Spinal cord (tissue), 9 donors: ENCODE measurements at regions not wholly inside any gene's neighbourhood (a gene's known extent, or its start where the extent isn't known, plus 50 kb on each side); places are given as distances from the start of the nearest gene placed in this dataset.
"Not testable (repeated sequence)": the region's sequence is repeated elsewhere in the genome, so short reads cannot be mapped to it uniquely, and the experiment has no call there.

ENCODE experiments used
- DNase-seq, 6 donors: peaks; one replicate each; pipeline versions ENCODE4 v3.0.0 to v3.0.0-alpha.2; 2013 to 2015; ENCODE audit warnings: low spot score in 6 of 6, low read depth in 4 of 6
- H3K27ac ChIP-seq: one replicate; pipeline ENCODE4 v1.5.1; 2013; ENCODE audit warnings: low read depth, low read length, control low read depth
- H3K27me3 ChIP-seq: one replicate; pipeline ENCODE4 v1.6.1; 2013; ENCODE audit warnings: low read length; ENCODE audit not compliant: control insufficient read depth, insufficient read depth
- H3K36me3 ChIP-seq: one replicate; pipeline ENCODE4 v1.6.1; 2013; ENCODE audit warnings: low read length; ENCODE audit not compliant: control insufficient read depth, insufficient read depth
- H3K4me1 ChIP-seq: one replicate; pipeline ENCODE4 v1.6.1; 2013; ENCODE audit warnings: low read length; ENCODE audit not compliant: control insufficient read depth, insufficient read depth
- H3K4me3 ChIP-seq: one replicate; pipeline ENCODE4 v1.5.1; 2013; ENCODE audit warnings: low read depth, low read length, control low read depth
- H3K9me3 ChIP-seq: one replicate; pipeline ENCODE4 v1.6.1; 2013; ENCODE audit warnings: low read length; ENCODE audit not compliant: control insufficient read depth, insufficient read depth
- WGBS: methylation state at CpG from one replicate; pipeline ENCODE4 v1.1.5; 2013; ENCODE audit warnings: missing lambda C conversion rate; ENCODE audit not compliant: insufficient coverage; 5-methylcytosine and 5-hydroxymethylcytosine counted together
- donor health status: healthy.

DNA sequence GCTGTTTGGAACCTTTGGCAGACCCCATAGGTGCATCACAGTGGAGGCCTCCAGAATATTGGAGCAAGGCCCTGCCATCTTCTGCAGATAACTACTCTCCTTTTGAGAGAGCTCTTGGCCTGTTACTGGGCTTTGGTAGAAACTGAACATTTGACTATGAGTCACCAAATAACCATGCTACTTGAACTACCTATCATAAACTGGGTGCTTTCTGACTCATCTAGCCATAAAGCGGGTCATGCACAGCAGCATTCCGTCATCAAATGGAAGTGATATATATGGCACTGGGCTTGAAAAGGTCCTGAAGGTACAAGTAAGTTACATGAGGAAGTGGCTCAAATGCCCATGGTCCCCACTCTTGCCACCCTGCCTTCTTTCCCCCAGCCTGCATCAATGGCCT, 782.5 kb upstream of the SLITRK6 start:
- no peak for DNase-seq
- Histone ChIP-seq H3K27ac (no peak overlapping the region), H3K4me1 (no peaks in the 10 kb centered on the region), H3K27me3 (no peaks in the 10 kb centered on the region), H3K36me3 (no peaks in the 10 kb centered on the region), H3K4me3 (no peak overlapping the region), H3K9me3 (no peaks in the 10 kb centered on the region)
- no CpG with 5 or more reads among the region's 2 CpGs for WGBS

DNA sequence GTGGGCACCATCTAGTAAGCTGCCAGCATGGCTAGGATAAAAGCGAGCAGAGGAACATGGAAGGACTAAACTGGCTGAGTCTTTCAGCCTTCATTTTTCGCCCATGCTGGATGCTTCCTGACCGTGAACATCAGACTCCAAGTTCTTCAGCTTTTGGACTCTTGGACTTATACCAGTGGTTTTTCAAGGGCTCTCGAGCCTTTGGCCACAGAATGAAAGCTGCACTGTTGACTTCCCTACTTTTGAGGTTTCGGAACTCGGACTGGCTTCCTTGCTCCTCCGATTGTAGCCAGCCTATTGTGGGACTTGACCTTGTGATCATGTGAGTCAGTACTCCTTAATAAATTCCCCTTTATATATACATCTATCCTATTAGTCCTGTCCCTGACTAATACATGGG, 785.1 kb upstream of the SLITRK6 start:
- DNase-seq = no peak
- no peaks in the 10 kb centered on the region for H3K9me3 ChIP-seq
- no peaks in the 10 kb centered on the region for H3K4me1 ChIP-seq
- H3K27me3 ChIP-seq = no peaks in the 10 kb centered on the region
- H3K4me3 ChIP-seq = no peak overlapping the region
- H3K36me3 ChIP-seq = no peaks in the 10 kb centered on the region
- no peak overlapping the region for H3K27ac ChIP-seq
- 94% methylated on average over 4 of the region's 7 CpGs for WGBS

DNA sequence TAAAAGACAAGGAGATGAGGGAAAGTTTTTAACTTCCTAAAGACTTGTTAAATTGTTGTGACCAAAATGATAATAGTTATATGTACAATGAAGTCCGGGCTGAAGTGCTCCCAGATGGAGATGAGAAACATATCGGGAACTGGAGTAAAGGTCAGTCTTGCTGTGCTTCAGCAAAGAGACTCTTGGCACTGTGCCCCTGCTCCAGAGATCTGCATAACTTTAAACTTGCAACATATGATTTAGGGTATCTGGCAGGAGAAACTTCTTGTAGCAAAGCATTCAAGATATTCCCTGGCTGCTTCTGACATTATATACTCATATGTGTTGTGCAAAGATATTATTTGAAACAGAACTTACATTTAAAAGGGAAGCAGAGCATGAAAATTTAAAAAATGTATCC, 786.6 kb upstream of the SLITRK6 start:
- Histone ChIP-seq H3K4me3 (no peak overlapping the region), H3K36me3 (no peaks in the 10 kb centered on the region), H3K27ac (no peak overlapping the region), H3K9me3 (no peaks in the 10 kb centered on the region), H3K4me1 (no peaks in the 10 kb centered on the region), H3K27me3 (no peaks in the 10 kb centered on the region)
- peak in 2 of 6 donors; percentile 13 to 45 for DNase-seq
- 57% methylated on average over 2 of the region's 2 CpGs for WGBS

DNA sequence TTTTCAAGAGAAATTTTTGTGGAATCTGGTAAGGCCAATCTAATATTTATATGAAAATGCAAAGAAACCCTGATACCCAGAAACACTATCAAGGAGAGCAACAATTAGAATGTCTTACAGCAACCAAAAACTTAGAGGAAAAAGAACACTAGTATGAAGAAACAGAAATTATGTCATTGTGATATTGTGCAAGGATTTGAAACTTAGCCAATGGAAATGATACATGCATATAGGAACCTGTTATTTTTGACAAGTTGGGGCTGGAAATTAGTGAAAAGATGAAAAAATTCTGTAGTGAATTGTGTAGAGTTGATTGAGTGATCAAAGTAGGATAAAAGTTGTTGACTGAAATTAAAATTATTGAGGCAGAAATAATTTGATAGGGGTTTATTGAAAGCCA, 792.6 kb upstream of the SLITRK6 start:
- H3K9me3 ChIP-seq = no peaks in the 10 kb centered on the region
- H3K4me3 ChIP-seq = no peak overlapping the region
- H3K4me1 ChIP-seq = no peaks in the 10 kb centered on the region
- H3K27ac ChIP-seq = no peak overlapping the region
- no peak for DNase-seq
- no peaks in the 10 kb centered on the region for H3K36me3 ChIP-seq
- no peaks in the 10 kb centered on the region for H3K27me3 ChIP-seq

DNA sequence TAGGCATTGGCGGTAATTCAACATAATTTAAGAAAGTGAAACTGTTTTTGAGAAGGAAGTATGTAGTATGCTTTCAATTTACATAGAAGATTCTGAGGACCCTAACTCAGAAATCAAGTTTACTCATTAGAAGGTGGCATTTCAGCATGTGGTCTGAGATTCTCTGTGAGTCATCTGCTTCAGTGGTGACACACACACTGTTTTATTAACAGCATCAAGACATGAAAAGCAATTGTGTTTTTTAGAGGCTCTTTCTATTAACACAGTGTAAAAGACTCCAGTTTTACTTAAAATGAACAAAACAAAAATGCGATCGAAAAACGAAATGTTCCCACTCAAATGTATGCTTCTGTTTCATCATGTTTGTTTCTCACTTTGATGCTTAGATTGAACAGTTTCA, 802.1 kb upstream of the SLITRK6 start:
- Histone ChIP-seq H3K27ac (no peak overlapping the region), H3K27me3 (no peaks in the 10 kb centered on the region), H3K9me3 (no peaks in the 10 kb centered on the region), H3K4me1 (no peaks in the 10 kb centered on the region), H3K4me3 (no peak overlapping the region), H3K36me3 (no peaks in the 10 kb centered on the region)
- DNase-seq = no peak
- WGBS = no CpG with 5 or more reads among the region's 4 CpGs

DNA sequence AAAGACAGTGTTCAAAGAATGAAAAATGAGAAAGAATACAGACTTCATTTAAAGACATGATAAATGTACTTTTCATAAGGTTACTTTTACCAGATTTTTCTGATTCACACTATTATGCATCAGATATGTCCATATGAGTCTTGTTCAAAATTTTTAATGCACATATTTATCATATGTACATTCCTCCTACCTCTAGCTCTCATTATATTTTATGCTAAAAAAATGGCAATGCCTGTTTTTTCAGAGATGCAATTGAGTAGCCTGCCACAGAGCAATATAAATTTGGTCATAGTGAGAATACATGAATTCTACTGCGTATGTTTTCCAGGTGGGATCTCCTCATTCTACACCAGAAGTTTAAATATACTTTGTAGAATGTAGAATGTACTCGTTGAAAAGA, 807.0 kb upstream of the SLITRK6 start:
- Histone ChIP-seq H3K9me3 (no peaks in the 10 kb centered on the region), H3K36me3 (no peaks in the 10 kb centered on the region), H3K27me3 (no peaks in the 10 kb centered on the region), H3K27ac (no peak overlapping the region), H3K4me3 (no peak overlapping the region), H3K4me1 (no peaks in the 10 kb centered on the region)
- WGBS = no CpG with 5 or more reads among the region's 2 CpGs
- no peak for DNase-seq

DNA sequence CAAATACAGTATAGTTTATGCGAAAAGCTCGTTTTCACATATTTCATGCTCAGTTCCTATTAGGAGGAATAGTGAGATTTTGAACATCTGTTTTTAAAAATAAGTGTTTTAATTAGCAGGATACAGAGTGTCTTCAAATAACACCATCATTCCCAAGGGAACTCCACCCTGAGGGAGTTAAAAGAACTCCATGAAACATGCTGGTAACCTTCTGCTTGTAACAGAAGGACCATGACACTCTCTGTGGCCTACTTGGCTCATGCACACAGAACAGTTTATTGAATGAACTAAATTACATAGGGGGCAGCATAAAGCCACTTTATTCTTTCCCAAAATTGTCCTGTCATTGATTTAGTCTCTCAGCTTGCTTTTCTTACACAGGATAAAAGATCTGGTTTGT, 809.5 kb upstream of the SLITRK6 start:
- DNase-seq = peak in 2 of 6 donors; percentile 10 to 31
- no CpG with 5 or more reads among the region's 2 CpGs for WGBS
- no peak overlapping the region for H3K4me3 ChIP-seq

DNA sequence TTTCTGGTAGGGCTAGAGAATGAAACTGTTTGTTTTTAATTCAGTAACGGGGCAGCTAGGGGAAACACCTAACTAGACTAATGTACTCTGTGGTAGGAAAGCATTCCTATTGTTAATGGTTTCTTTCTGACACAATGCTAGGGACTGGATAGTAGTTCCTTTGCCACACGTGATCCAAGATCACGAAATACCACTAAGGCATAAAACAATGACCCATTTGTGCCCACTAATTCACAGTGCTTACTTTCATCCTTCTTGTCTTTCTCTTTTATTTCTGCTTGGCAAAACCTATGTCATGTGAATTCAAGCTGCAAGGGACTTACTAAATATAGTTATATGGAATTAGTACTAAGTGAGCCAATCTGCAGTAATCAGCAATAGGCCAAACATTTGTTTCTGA, 834.1 kb upstream of the SLITRK6 start:
- Histone ChIP-seq H3K27me3 (no peaks in the 10 kb centered on the region), H3K4me3 (no peak overlapping the region), H3K4me1 (no peaks in the 10 kb centered on the region), H3K9me3 (no peaks in the 10 kb centered on the region), H3K27ac (no peak overlapping the region), H3K36me3 (no peaks in the 10 kb centered on the region)
- DNase-seq = no peak
- WGBS = 72% methylated on average over 2 of the region's 3 CpGs

More for the DNA sequence above, 809.5 kb upstream of the SLITRK6 start:
- Histone ChIP-seq H3K36me3 (no peaks in the 10 kb centered on the region), H3K27ac (no peak overlapping the region), H3K9me3 (no peaks in the 10 kb centered on the region), H3K4me1 (no peaks in the 10 kb centered on the region), H3K27me3 (no peaks in the 10 kb centered on the region)

DNA sequence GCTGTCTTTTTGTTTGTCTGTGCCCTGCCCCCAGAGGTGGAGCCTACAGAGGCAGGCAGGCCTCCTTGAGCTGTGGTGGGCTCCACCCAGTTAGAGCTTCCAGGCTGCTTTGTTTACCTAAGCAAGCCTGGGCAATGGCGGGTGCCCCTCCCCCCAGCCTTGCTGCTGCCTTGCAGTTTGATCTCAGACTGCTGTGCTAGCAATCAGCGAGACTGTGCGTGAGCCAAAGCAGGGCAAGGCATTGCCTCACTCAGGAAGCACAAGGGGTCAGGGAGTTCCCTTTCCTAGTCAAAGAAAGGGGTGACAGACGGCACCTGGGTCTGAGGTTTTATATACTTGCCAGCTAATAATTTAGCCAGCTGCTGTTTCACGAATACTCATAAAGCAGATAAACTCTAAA, 852.0 kb upstream of the SLITRK6 start:
- not testable (repeated sequence) for H3K4me1 ChIP-seq, H3K9me3 ChIP-seq, H3K4me3 ChIP-seq, H3K27me3 ChIP-seq, H3K36me3 ChIP-seq, DNase-seq, H3K27ac ChIP-seq
- WGBS = 70% methylated on average over 4 of the region's 5 CpGs

DNA sequence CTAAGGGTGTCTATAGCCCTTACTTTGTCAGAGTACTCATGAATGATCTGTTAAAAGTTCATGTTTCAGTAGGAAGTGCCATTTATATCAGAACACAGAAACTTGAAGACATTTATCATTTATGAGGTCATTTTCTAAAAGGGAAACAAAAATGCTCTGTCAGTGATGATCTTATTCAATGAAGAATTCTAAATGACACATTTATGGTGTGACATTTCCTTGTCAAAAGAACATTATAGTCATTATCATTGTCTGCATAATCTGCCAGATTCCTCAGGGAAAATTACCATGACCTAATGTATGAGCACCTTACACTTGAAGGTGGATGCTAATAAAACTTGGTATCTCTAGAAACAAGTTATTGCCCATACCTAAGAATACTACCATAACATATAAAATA, 853.8 kb upstream of the SLITRK6 start:
- no peak overlapping the region for H3K4me3 ChIP-seq
- H3K4me1 ChIP-seq = no peaks in the 10 kb centered on the region
- no peak overlapping the region for H3K27ac ChIP-seq
- H3K27me3 ChIP-seq = no peaks in the 10 kb centered on the region
- no peak for DNase-seq
- H3K36me3 ChIP-seq = no peaks in the 10 kb centered on the region
- H3K9me3 ChIP-seq = no peaks in the 10 kb centered on the region

DNA sequence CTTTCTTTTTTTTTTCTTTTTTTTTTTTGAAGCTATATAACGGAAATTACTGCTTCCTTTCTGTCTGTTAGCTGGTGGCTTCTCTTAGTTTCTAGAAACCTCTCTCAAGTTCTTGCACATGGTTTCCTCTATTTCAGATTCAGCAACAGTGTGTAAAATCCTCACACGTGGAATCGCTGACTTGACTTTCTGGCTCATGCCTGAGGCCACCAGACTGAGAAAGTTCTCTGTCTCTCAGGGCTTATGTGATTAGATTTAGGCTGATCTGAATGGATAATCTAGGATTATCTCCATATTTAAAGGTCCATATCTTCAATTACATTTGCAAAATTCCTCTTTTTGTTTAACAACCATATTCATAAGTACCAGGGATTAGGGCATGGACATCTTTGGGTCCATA, 856.3 kb upstream of the SLITRK6 start:
- no peak overlapping the region for H3K27ac ChIP-seq
- H3K4me3 ChIP-seq = no peak overlapping the region
- H3K27me3 ChIP-seq = no peaks in the 10 kb centered on the region
- no peak for DNase-seq
- H3K36me3 ChIP-seq = no peaks in the 10 kb centered on the region
- no peaks in the 10 kb centered on the region for H3K4me1 ChIP-seq
- WGBS = 100% methylated on average over 1 of the region's 3 CpGs
- no peaks in the 10 kb centered on the region for H3K9me3 ChIP-seq
